ENCODE measurements at regions not wholly inside any gene's neighbourhood (a gene's known extent, or its start where the extent isn't known, plus 50 kb on each side); places are given as distances from the start of the nearest gene placed in this dataset.
"Not testable (repeated sequence)": the region's sequence is repeated elsewhere in the genome, so short reads cannot be mapped to it uniquely, and the experiment has no call there.

- TF ChIP-seq, protein P1, sequence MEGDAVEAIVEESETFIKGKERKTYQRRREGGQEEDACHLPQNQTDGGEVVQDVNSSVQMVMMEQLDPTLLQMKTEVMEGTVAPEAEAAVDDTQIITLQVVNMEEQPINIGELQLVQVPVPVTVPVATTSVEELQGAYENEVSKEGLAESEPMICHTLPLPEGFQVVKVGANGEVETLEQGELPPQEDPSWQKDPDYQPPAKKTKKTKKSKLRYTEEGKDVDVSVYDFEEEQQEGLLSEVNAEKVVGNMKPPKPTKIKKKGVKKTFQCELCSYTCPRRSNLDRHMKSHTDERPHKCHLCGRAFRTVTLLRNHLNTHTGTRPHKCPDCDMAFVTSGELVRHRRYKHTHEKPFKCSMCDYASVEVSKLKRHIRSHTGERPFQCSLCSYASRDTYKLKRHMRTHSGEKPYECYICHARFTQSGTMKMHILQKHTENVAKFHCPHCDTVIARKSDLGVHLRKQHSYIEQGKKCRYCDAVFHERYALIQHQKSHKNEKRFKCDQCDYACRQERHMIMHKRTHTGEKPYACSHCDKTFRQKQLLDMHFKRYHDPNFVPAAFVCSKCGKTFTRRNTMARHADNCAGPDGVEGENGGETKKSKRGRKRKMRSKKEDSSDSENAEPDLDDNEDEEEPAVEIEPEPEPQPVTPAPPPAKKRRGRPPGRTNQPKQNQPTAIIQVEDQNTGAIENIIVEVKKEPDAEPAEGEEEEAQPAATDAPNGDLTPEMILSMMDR (IDR thresholded peaks at IDR 0.05), result no peak
- Histone ChIP-seq H3K9me3 (ENCODE audit: control insufficient read depth, insufficient read depth, low read length) (peaks cover 3% of the 10 kb centered on the region), H3K27ac (ENCODE audit: low read length) (no peak overlapping the region), H3K36me3 (ENCODE audit: control insufficient read depth, insufficient read depth, low read length) (no peaks in the 10 kb centered on the region), H3K4me1 (ENCODE audit: control insufficient read depth, insufficient read depth, low read length) (no peaks in the 10 kb centered on the region), H3K27me3 (ENCODE audit: control insufficient read depth, insufficient read depth, low read length) (no peaks in the 10 kb centered on the region), H3K4me3 (ENCODE audit: low read length) (no peak overlapping the region)
- Mint-ChIP-seq H3K27ac (no peak overlapping the region), H3K36me3 (no peaks in the 10 kb centered on the region), H3K9me3 (peaks cover 17 to 23% of the 10 kb centered on the region in 2 donors), H3K4me1 (no peaks in the 10 kb centered on the region), H3K4me3 (no peak overlapping the region), H3K27me3 (ENCODE audit: low read depth in 2 of 2) (no peaks in the 10 kb centered on the region)
- 50% methylated on average over 2 of the region's 2 CpGs for WGBS (ENCODE audit: insufficient coverage)
- ATAC-seq (no peak), DNase-seq (no peak)
- intact Hi-C loops (cut with micrococcal nuclease), result no loop called here
Observed at GRCh38 chr9:13806714-13807113, 507.2 kb downstream of the NFIB start.

DNA sequence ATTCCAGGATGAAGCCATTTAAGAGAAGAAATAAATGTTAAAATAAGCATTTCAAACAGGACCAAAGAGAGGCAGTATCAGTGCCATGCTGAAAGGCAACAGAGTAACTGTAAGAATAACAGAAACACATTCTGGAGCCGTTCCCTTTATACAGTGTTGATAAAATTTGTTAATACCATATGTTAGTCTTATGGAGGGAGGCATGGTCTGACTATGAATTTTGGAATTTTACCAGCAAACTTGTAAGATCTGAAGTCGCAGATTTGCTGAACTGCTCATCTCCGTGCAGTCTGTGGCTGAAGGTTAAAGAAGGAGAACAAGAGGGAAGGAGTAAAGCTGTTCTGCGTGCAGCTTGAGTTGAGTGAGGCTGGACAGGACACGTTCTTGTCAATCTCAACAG is 508.4 kb downstream of the NFIB start:
- WGBS (ENCODE audit: insufficient coverage), result 80% methylated on average over 5 of the region's 5 CpGs
- Mint-ChIP-seq H3K4me1 (no peaks in the 10 kb centered on the region), H3K27ac (no peak overlapping the region), H3K4me3 (no peak overlapping the region), H3K36me3 (no peaks in the 10 kb centered on the region), H3K9me3 (peaks cover 13 to 20% of the 10 kb centered on the region in 2 donors), H3K27me3 (ENCODE audit: low read depth in 2 of 2) (no peaks in the 10 kb centered on the region)
- intact Hi-C loops (cut with micrococcal nuclease), result no loop called here
- no peak for DNase-seq
- Histone ChIP-seq H3K4me1 (ENCODE audit: control insufficient read depth, insufficient read depth, low read length) (no peaks in the 10 kb centered on the region), H3K36me3 (ENCODE audit: control insufficient read depth, insufficient read depth, low read length) (no peaks in the 10 kb centered on the region), H3K4me3 (ENCODE audit: low read length) (no peak overlapping the region), H3K27me3 (ENCODE audit: control insufficient read depth, insufficient read depth, low read length) (no peaks in the 10 kb centered on the region), H3K9me3 (ENCODE audit: control insufficient read depth, insufficient read depth, low read length) (peaks cover 1% of the 10 kb centered on the region), H3K27ac (ENCODE audit: low read length) (no peak overlapping the region)
- ATAC-seq, result no peak
- TF ChIP-seq, protein P1 (IDR thresholded peaks at IDR 0.05), result no peak

GRCh38 chr9:13804532-13804931 is 509.4 kb downstream of the NFIB start:
- 81% methylated on average over 4 of the region's 4 CpGs for WGBS (ENCODE audit: insufficient coverage)
- no peak for DNase-seq
- Mint-ChIP-seq H3K9me3 (peaks cover 13 to 22% of the 10 kb centered on the region in 2 donors), H3K4me3 (no peak overlapping the region), H3K27ac (no peak overlapping the region), H3K4me1 (no peaks in the 10 kb centered on the region), H3K27me3 (ENCODE audit: low read depth in 2 of 2) (no peaks in the 10 kb centered on the region), H3K36me3 (no peaks in the 10 kb centered on the region)
- ATAC-seq, result no peak
- TF ChIP-seq, protein P1 (IDR thresholded peaks at IDR 0.05), result no peak
- H3K4me1 ChIP-seq (ENCODE audit: control insufficient read depth, insufficient read depth, low read length), result no peaks in the 10 kb centered on the region
- H3K27me3 ChIP-seq (ENCODE audit: control insufficient read depth, insufficient read depth, low read length), result no peaks in the 10 kb centered on the region
- H3K36me3 ChIP-seq (ENCODE audit: control insufficient read depth, insufficient read depth, low read length), result no peaks in the 10 kb centered on the region
- no peak overlapping the region for H3K4me3 ChIP-seq (ENCODE audit: low read length)
- H3K9me3 ChIP-seq (ENCODE audit: control insufficient read depth, insufficient read depth, low read length), result no peaks in the 10 kb centered on the region
- no peak overlapping the region for H3K27ac ChIP-seq (ENCODE audit: low read length)
- intact Hi-C loops (cut with micrococcal nuclease), result no loop called here

DNA sequence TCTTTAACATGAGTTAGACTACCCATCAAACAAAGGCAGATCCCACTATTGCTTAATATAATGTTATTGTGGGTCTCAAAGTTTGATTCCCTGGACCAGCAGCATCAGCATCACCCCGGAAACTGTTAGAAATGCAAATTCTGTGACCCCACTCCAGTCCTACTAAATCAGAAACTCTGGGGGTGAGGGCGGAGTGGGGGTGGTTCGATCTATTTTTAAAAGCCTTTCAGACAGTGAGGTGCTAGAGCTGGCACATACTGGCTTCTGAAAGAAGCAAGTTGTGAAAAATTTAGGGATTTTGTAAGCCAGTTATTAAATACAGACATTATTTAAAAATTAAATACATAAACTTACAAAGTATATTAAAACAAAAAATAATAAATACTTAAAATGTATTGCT is 513.2 kb downstream of the NFIB start:
- Histone ChIP-seq H3K27ac (ENCODE audit: low read length) (no peak overlapping the region), H3K36me3 (ENCODE audit: control insufficient read depth, insufficient read depth, low read length) (no peaks in the 10 kb centered on the region), H3K4me3 (ENCODE audit: low read length) (no peak overlapping the region), H3K4me1 (ENCODE audit: control insufficient read depth, insufficient read depth, low read length) (no peaks in the 10 kb centered on the region), H3K9me3 (ENCODE audit: control insufficient read depth, insufficient read depth, low read length) (no peaks in the 10 kb centered on the region), H3K27me3 (ENCODE audit: control insufficient read depth, insufficient read depth, low read length) (no peaks in the 10 kb centered on the region)
- H3K36me3 Mint-ChIP-seq, result no peaks in the 10 kb centered on the region
- WGBS (ENCODE audit: insufficient coverage), result no CpG with 5 or more reads among the region's 3 CpGs
- no peak overlapping the region for H3K4me3 Mint-ChIP-seq
- no peaks in the 10 kb centered on the region for H3K4me1 Mint-ChIP-seq
- no peak for ATAC-seq
- H3K9me3 Mint-ChIP-seq, result peaks cover 4 to 11% of the 10 kb centered on the region in 2 donors
- no peak overlapping the region for H3K27ac Mint-ChIP-seq
- TF ChIP-seq, protein P1 (IDR thresholded peaks at IDR 0.05), result no peak
- H3K27me3 Mint-ChIP-seq (ENCODE audit: low read depth in 2 of 2), result no peaks in the 10 kb centered on the region
- intact Hi-C loops (cut with micrococcal nuclease), result no loop called here
- DNase-seq, result no peak

GRCh38 chr9:13797701-13798100 is 516.2 kb downstream of the NFIB start:
- H3K27ac Mint-ChIP-seq; DNase-seq; H3K4me3 ChIP-seq (ENCODE audit: low read length); intact Hi-C loops (cut with micrococcal nuclease); H3K4me1 Mint-ChIP-seq; H3K27me3 Mint-ChIP-seq (ENCODE audit: low read depth in 2 of 2); H3K27me3 ChIP-seq (ENCODE audit: control insufficient read depth, insufficient read depth, low read length); ATAC-seq; H3K4me3 Mint-ChIP-seq; H3K4me1 ChIP-seq (ENCODE audit: control insufficient read depth, insufficient read depth, low read length); H3K9me3 ChIP-seq (ENCODE audit: control insufficient read depth, insufficient read depth, low read length); H3K36me3 Mint-ChIP-seq; H3K27ac ChIP-seq (ENCODE audit: low read length); H3K36me3 ChIP-seq (ENCODE audit: control insufficient read depth, insufficient read depth, low read length): not testable (repeated sequence)
- 86% methylated on average over 1 of the region's 2 CpGs for WGBS (ENCODE audit: insufficient coverage)
- H3K9me3 Mint-ChIP-seq, result peaks cover 13% of the 10 kb centered on the region in 2 donors

Measured in natural killer cell (primary cell).